ENCODE measurements at regions not wholly inside any gene's neighbourhood (a gene's known extent, or its start where the extent isn't known, plus 50 kb on each side); places are given as distances from the start of the nearest gene placed in this dataset.
"Not testable (repeated sequence)": the region's sequence is repeated elsewhere in the genome, so short reads cannot be mapped to it uniquely, and the experiment has no call there.

DNA sequence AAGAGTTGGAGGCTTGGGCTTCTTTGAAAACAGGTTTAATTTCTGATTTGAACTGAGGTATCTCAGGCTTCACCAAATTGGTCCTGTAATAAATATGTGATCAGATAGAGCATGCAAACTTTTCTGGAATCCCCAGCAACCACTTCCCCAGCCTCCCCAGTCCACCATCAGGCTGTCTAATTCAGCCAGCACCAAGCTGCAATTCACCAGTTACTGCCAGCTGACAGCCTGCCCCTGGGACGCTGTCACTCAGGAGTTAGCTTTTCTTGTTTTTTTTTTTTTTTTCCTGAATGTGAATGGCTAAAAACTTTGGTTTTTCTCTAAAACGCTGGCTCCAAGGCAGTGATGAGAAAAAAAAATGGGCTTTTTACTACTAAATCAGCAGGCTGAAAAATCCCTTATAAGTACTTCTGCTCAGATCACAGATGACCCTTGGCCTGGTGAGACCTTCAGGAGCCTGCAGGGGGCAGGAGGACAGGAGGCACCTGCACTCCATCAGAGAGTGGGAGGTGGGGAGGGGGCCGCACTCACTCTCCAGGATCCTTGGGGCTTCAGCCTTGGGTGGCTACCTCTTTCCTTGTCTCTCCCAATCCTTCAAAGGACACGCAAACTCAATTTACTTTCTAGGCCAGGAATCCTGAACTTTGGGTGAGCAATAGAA lies 349.4 kb downstream of the GATA3 start:
- H3K9me3 Mint-ChIP-seq = no peaks in the 10 kb centered on the region
- H3K27me3 Mint-ChIP-seq = no peaks in the 10 kb centered on the region
- H3K36me3 Mint-ChIP-seq (ENCODE audit: low read depth) = no peaks in the 10 kb centered on the region
- no peak overlapping the region for H3K4me3 Mint-ChIP-seq
- no peak overlapping the region for H3K27ac Mint-ChIP-seq
- H3K4me1 Mint-ChIP-seq (ENCODE audit: low read depth) = no peaks in the 10 kb centered on the region
- intact Hi-C loops (cut with micrococcal nuclease) = no loop called here

DNA sequence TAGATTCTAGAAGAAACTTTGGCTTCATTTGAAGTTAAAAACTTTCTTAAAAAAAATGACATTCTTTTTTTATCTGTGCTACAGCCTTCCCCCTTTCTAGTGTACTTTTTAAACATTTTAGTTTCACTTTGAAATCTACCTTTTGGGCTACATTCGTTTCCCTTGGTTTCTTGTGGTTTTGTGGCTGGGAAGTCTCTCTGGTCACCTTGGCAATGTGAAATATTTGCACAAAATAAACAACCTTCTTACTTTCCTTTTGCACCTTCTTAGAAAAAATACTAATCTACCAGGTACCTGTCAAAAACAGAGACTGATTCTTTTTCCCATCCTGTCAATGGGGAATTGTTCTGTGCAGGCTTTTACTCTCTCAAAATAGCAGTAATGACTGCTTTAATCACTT lies 350.2 kb downstream of the GATA3 start:
- H3K4me1 Mint-ChIP-seq (ENCODE audit: low read depth) = no peaks in the 10 kb centered on the region

GRCh38 chr10:8405596-8405995 lies 351.1 kb downstream of the GATA3 start:
- Mint-ChIP-seq H3K36me3 (ENCODE audit: low read depth) (no peaks in the 10 kb centered on the region), H3K9me3 (no peaks in the 10 kb centered on the region), H3K4me3 (no peak overlapping the region), H3K27ac (no peak overlapping the region), H3K4me1 (ENCODE audit: low read depth) (no peaks in the 10 kb centered on the region), H3K27me3 (no peaks in the 10 kb centered on the region)
- intact Hi-C loops (cut with micrococcal nuclease) = no loop called here

More for the DNA sequence above, 350.2 kb downstream of the GATA3 start:
- Mint-ChIP-seq H3K36me3 (ENCODE audit: low read depth) (no peaks in the 10 kb centered on the region), H3K9me3 (no peaks in the 10 kb centered on the region), H3K27me3 (no peaks in the 10 kb centered on the region), H3K27ac (no peak overlapping the region), H3K4me3 (no peak overlapping the region)
- intact Hi-C loops (cut with micrococcal nuclease) = no loop called here

DNA sequence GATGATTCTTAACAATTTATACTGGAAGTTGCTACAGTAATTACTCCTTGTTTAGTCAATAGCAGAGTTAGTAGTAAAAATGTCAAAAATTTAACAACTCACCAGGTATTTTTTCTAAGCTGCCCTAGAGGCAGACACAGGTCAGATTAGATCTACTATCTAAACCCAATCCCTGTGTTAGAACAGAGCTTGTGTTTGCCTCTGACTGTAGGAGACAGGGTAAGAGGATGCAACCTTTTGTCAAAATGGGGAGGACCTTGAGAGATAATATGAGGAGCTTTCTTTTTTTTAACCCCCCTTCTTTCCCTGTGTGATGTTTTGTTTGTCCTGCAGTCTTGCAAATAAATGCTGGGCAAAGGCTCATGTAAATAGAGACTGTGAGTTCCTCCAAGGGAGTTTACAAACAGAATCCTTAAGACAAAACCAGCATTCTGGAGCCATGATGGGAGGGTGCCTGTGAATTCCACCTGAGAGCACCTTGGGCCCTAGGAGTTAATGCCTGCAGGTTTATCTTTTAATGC lies 353.1 kb downstream of the GATA3 start:
- no peaks in the 10 kb centered on the region for H3K4me1 Mint-ChIP-seq (ENCODE audit: low read depth)
- no peaks in the 10 kb centered on the region for H3K9me3 Mint-ChIP-seq
- intact Hi-C loops (cut with micrococcal nuclease) = no loop called here
- no peak overlapping the region for H3K27ac Mint-ChIP-seq
- no peaks in the 10 kb centered on the region for H3K36me3 Mint-ChIP-seq (ENCODE audit: low read depth)
- no peak overlapping the region for H3K4me3 Mint-ChIP-seq
- H3K27me3 Mint-ChIP-seq = no peaks in the 10 kb centered on the region

- no peak overlapping the region for H3K27ac Mint-ChIP-seq
- intact Hi-C loops (cut with micrococcal nuclease) = no loop called here
- no peaks in the 10 kb centered on the region for H3K36me3 Mint-ChIP-seq (ENCODE audit: low read depth)
- no peaks in the 10 kb centered on the region for H3K9me3 Mint-ChIP-seq
- H3K27me3 Mint-ChIP-seq = no peaks in the 10 kb centered on the region
- H3K4me1 Mint-ChIP-seq (ENCODE audit: low read depth) = no peaks in the 10 kb centered on the region
- no peak overlapping the region for H3K4me3 Mint-ChIP-seq
Observed at GRCh38 chr10:8410506-8410905, 356.0 kb downstream of the GATA3 start.

- H3K9me3 Mint-ChIP-seq = no peaks in the 10 kb centered on the region
Observed at GRCh38 chr10:8412541-8412940, 358.1 kb downstream of the GATA3 start.

GRCh38 chr10:8415029-8415428 lies 360.5 kb downstream of the GATA3 start:
- H3K36me3 Mint-ChIP-seq (ENCODE audit: low read depth); H3K4me1 Mint-ChIP-seq (ENCODE audit: low read depth); H3K9me3 Mint-ChIP-seq; H3K27ac Mint-ChIP-seq; H3K4me3 Mint-ChIP-seq; intact Hi-C loops (cut with micrococcal nuclease); H3K27me3 Mint-ChIP-seq: not testable (repeated sequence)

More at GRCh38 chr10:8412541-8412940, 358.1 kb downstream of the GATA3 start:
- Mint-ChIP-seq H3K27me3 (no peaks in the 10 kb centered on the region), H3K36me3 (ENCODE audit: low read depth) (no peaks in the 10 kb centered on the region), H3K4me1 (ENCODE audit: low read depth) (no peaks in the 10 kb centered on the region), H3K4me3 (no peak overlapping the region), H3K27ac (no peak overlapping the region)
- intact Hi-C loops (cut with micrococcal nuclease) = no loop called here

GRCh38 chr10:8416192-8416701 lies 361.8 kb downstream of the GATA3 start:
- H3K4me3 Mint-ChIP-seq = no peak overlapping the region
- H3K4me1 Mint-ChIP-seq (ENCODE audit: low read depth) = no peaks in the 10 kb centered on the region
- H3K27me3 Mint-ChIP-seq = no peaks in the 10 kb centered on the region
- no peak overlapping the region for H3K27ac Mint-ChIP-seq
- no peaks in the 10 kb centered on the region for H3K9me3 Mint-ChIP-seq
- H3K36me3 Mint-ChIP-seq (ENCODE audit: low read depth) = no peaks in the 10 kb centered on the region
- intact Hi-C loops (cut with micrococcal nuclease) = no loop called here

GRCh38 chr10:8416760-8417159 lies 362.3 kb downstream of the GATA3 start:
- no peaks in the 10 kb centered on the region for H3K27me3 Mint-ChIP-seq
- H3K4me1 Mint-ChIP-seq (ENCODE audit: low read depth) = no peaks in the 10 kb centered on the region
- no peak overlapping the region for H3K4me3 Mint-ChIP-seq
- H3K9me3 Mint-ChIP-seq = no peaks in the 10 kb centered on the region
- no peaks in the 10 kb centered on the region for H3K36me3 Mint-ChIP-seq (ENCODE audit: low read depth)
- no peak overlapping the region for H3K27ac Mint-ChIP-seq
- intact Hi-C loops (cut with micrococcal nuclease) = no loop called here

DNA sequence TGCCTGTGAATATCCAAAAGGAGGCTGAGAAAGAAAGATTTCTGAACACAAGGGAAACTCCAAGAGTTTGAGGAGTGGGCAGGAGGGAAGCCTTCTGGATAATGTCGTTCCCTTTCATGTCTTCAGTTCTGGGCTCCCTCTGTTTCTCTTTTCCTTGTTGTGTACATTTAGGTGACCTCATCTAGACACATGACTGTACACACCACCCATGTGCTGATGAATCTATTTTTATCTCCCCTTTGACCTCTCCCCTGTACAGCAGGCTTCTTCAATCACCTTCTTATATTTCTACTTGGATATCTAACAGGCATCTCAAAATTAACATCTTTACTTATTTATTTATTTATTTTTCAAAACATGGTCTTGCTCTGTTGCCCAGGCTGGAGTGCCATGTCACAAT lies 363.1 kb downstream of the GATA3 start:
- Mint-ChIP-seq H3K27me3 (no peaks in the 10 kb centered on the region), H3K9me3 (no peaks in the 10 kb centered on the region), H3K4me1 (ENCODE audit: low read depth) (no peaks in the 10 kb centered on the region), H3K36me3 (ENCODE audit: low read depth) (no peaks in the 10 kb centered on the region), H3K4me3 (no peak overlapping the region), H3K27ac (no peak overlapping the region)
- intact Hi-C loops (cut with micrococcal nuclease) = no loop called here

DNA sequence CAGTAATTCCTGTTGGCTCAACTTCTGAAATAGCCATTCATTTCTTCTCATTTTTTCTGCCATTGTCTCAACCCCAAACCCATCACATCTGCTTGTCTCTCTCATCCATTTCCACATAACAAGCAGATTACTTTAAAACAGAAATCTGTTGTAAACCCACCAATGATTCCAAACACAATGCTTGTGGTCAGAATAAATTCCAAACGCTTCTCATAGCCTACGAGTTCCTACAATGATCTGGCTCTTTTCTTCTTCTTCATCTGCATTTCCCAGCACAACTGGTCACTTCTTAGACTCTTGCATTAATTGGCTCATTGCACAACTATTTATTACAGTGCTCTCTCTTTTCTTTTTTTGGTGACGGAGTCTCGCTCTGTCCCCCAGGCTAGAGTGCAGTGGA lies 364.1 kb downstream of the GATA3 start:
- Mint-ChIP-seq H3K27me3 (no peaks in the 10 kb centered on the region), H3K4me3 (no peak overlapping the region), H3K36me3 (ENCODE audit: low read depth) (no peaks in the 10 kb centered on the region), H3K27ac (no peak overlapping the region), H3K4me1 (ENCODE audit: low read depth) (no peaks in the 10 kb centered on the region), H3K9me3 (no peaks in the 10 kb centered on the region)
- intact Hi-C loops (cut with micrococcal nuclease) = no loop called here

- Mint-ChIP-seq H3K36me3 (ENCODE audit: low read depth) (no peaks in the 10 kb centered on the region), H3K27me3 (no peaks in the 10 kb centered on the region), H3K27ac (no peak overlapping the region), H3K9me3 (no peaks in the 10 kb centered on the region), H3K4me3 (no peak overlapping the region), H3K4me1 (ENCODE audit: low read depth) (no peaks in the 10 kb centered on the region)
- intact Hi-C loops (cut with micrococcal nuclease) = no loop called here
Observed at GRCh38 chr10:8420182-8420581, 365.7 kb downstream of the GATA3 start.

DNA sequence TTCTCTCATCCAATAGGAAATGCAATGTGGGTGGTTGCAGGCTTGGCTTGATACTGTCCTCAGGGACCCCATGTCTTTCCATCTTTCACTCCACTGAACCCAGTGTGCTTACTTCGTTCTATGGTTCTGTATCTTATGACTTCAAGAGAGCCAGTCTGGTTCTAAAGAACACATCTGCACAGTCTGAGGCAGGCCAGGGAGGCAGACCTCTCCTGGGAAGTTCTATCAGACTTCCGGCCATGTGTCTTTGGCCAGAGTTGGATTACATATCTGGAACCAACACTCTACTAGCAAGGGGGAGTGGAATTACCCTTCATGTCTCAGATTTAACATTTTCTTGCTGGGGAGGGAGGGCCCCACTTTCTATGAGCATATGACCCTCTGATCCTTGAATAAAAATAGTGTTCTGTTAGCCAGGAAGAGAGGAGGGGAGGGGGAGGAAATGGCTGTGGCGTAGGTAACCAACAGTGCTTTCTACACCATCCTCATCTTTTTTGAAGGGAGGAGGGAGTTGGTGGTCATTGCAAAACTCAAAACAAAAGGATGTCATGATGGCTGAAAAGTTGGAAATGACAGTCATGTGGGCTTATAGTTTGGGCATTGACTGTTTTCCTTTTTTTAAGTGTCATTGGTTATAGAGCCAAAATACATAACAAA lies 370.2 kb downstream of the GATA3 start:
- intact Hi-C loops (cut with micrococcal nuclease) = no loop called here

DNA sequence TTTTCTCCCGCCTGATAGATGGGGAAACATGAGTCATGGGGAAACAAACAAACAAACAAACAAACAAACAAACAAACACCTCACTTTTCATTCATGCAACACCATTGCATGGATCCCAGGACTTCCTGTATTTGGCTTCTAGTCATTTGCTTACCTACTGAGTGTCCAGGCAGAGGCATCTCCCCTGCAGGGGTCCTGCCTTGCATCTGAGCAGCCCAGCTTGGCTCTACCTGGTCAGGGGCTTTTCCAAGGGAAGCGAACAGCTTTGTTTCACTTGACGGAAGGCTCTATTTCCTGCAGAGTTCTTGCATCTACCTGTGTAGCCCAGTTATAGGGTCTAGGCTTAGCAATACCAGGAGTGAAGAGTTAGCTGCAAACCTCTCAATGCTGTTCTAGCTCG lies 374.2 kb downstream of the GATA3 start:
- Mint-ChIP-seq H3K4me1 (ENCODE audit: low read depth) (no peaks in the 10 kb centered on the region), H3K36me3 (ENCODE audit: low read depth) (no peaks in the 10 kb centered on the region), H3K4me3 (no peak overlapping the region), H3K9me3 (no peaks in the 10 kb centered on the region), H3K27me3 (no peaks in the 10 kb centered on the region), H3K27ac (no peak overlapping the region)
- intact Hi-C loops (cut with micrococcal nuclease) = no loop called here

More for the DNA sequence above, 370.2 kb downstream of the GATA3 start:
- Mint-ChIP-seq H3K4me1 (ENCODE audit: low read depth) (no peaks in the 10 kb centered on the region), H3K27ac (no peak overlapping the region), H3K9me3 (no peaks in the 10 kb centered on the region), H3K27me3 (no peaks in the 10 kb centered on the region), H3K36me3 (ENCODE audit: low read depth) (no peaks in the 10 kb centered on the region), H3K4me3 (no peak overlapping the region)

Data from dendritic cell treated with granulocyte-macrophage colony-stimulating factor and Interleukin-4, amounts not matched to agents 40 ng/mL and 50 ng/mL, for 4 days (primary cell).